Breast epithelium (tissue), 3 donors: ENCODE measurements at regions not wholly inside any gene's neighbourhood (a gene's known extent, or its start where the extent isn't known, plus 50 kb on each side); places are given as distances from the start of the nearest gene placed in this dataset.

Experiments
- CTCF ChIP-seq, 3 donors: fragments of 450-650 bp; IDR thresholded peaks; one replicate each; pipeline ENCODE4 v1.5.1; 2016 to 2017; ENCODE audit warnings: antibody characterized with exemption in 3 of 3, mild to moderate bottlenecking in 3 of 3, moderate library complexity in 3 of 3
- POLR2A ChIP-seq: fragments of 450-650 bp; IDR thresholded peaks from one replicate; pipeline ENCODE4 v1.6.1; 2016; ENCODE audit warnings: antibody characterized with exemption, mild to moderate bottlenecking, moderate library complexity
- POLR2AphosphoS5 ChIP-seq, 3 donors: sonication (generic); formaldehyde crosslinking; IDR thresholded peaks; one replicate each; pipeline ENCODE4 v1.6.1; 2017; ENCODE audit warnings: antibody characterized with exemption in 3 of 3

GRCh38 chr3:159448902-159449301 is 539.7 kb upstream of the IL12A start:
- TF ChIP-seq POLR2A (no peak), CTCF (IDR thresholded peaks at IDR 0.05) (no peak), POLR2AphosphoS5 (IDR thresholded peaks at IDR 0.05) (no peak)
